ENCODE measurements at regions not wholly inside any gene's neighbourhood (a gene's known extent, or its start where the extent isn't known, plus 50 kb on each side); places are given as distances from the start of the nearest gene placed in this dataset.

GRCh38 chr2:67883316-67884087 is 179.3 kb downstream of the C1D start:
- 42 to 64% (median 52%) methylated on average over 3 of the region's 3 CpGs for WGBS, 3 donors
- DNase-seq (peak in 1 of 2 donors; percentile 25), FAIRE-seq (no peak)
- no peaks in the 10 kb centered on the region for H3K9me3 ChIP-seq (ENCODE audit: control insufficient read depth in 2 of 2, insufficient read depth in 1 of 2, low read depth in 1 of 2, low read length in 1 of 2)
- H3K4me1 ChIP-seq (ENCODE audit: control insufficient read depth in 3 of 3, insufficient read depth in 2 of 3, low read depth in 1 of 3, low read length in 2 of 3), result peaks cover 0 to 3% (median 0%) of the 10 kb centered on the region in 3 donors
- H3K27ac ChIP-seq (ENCODE audit: low read depth in 1 of 3, low read length in 2 of 3), result no peak overlapping the region
- no peak overlapping the region for H3K4me3 ChIP-seq (ENCODE audit: low read depth in 1 of 3, low read length in 3 of 3)
- no peaks in the 10 kb centered on the region for H3K27me3 ChIP-seq (ENCODE audit: control insufficient read depth in 3 of 3, insufficient read depth in 3 of 3, low read length in 3 of 3)
- H3K36me3 ChIP-seq (ENCODE audit: control insufficient read depth in 3 of 3, insufficient read depth in 2 of 3, low read depth in 1 of 3, low read length in 3 of 3), result no peaks in the 10 kb centered on the region

GRCh38 chr2:67888351-67889005 is 174.3 kb downstream of the C1D start:
- no peaks in the 10 kb centered on the region for H3K27me3 ChIP-seq (ENCODE audit: control insufficient read depth in 3 of 3, insufficient read depth in 3 of 3, low read length in 3 of 3)
- no peak overlapping the region for H3K4me3 ChIP-seq (ENCODE audit: low read depth in 1 of 3, low read length in 3 of 3)
- no peaks in the 10 kb centered on the region for H3K9me3 ChIP-seq (ENCODE audit: control insufficient read depth in 2 of 2, insufficient read depth in 1 of 2, low read depth in 1 of 2, low read length in 1 of 2)
- DNase-seq (no peak), FAIRE-seq (no peak)
- H3K27ac ChIP-seq (ENCODE audit: low read depth in 1 of 3, low read length in 2 of 3), result no peak overlapping the region
- peaks cover 0 to 22% (median 0%) of the 10 kb centered on the region in 3 donors for H3K4me1 ChIP-seq (ENCODE audit: control insufficient read depth in 3 of 3, insufficient read depth in 2 of 3, low read depth in 1 of 3, low read length in 2 of 3)
- no peaks in the 10 kb centered on the region for H3K36me3 ChIP-seq (ENCODE audit: control insufficient read depth in 3 of 3, insufficient read depth in 2 of 3, low read depth in 1 of 3, low read length in 3 of 3)

GRCh38 chr2:67889056-67889455 is 173.7 kb downstream of the C1D start:
- Histone ChIP-seq H3K27me3 (ENCODE audit: control insufficient read depth in 3 of 3, insufficient read depth in 3 of 3, low read length in 3 of 3) (no peaks in the 10 kb centered on the region), H3K36me3 (ENCODE audit: control insufficient read depth in 3 of 3, insufficient read depth in 2 of 3, low read depth in 1 of 3, low read length in 3 of 3) (no peaks in the 10 kb centered on the region), H3K4me3 (ENCODE audit: low read depth in 1 of 3, low read length in 3 of 3) (no peak overlapping the region), H3K9me3 (ENCODE audit: control insufficient read depth in 2 of 2, insufficient read depth in 1 of 2, low read depth in 1 of 2, low read length in 1 of 2) (peaks cover 0 to 2% of the 10 kb centered on the region in 2 donors), H3K4me1 (ENCODE audit: control insufficient read depth in 3 of 3, insufficient read depth in 2 of 3, low read depth in 1 of 3, low read length in 2 of 3) (peaks cover 0 to 28% (median 0%) of the 10 kb centered on the region in 3 donors), H3K27ac (ENCODE audit: low read depth in 1 of 3, low read length in 2 of 3) (no peak overlapping the region)
- FAIRE-seq (no peak), DNase-seq (no peak)
- WGBS, 3 donors, result 83 to 92% (median 90%) methylated on average over 2 of the region's 2 CpGs

- H3K4me3 ChIP-seq (ENCODE audit: low read depth in 1 of 3, low read length in 3 of 3), result no peak overlapping the region
- H3K27me3 ChIP-seq (ENCODE audit: control insufficient read depth in 3 of 3, insufficient read depth in 3 of 3, low read length in 3 of 3), result no peaks in the 10 kb centered on the region
- no peaks in the 10 kb centered on the region for H3K36me3 ChIP-seq (ENCODE audit: control insufficient read depth in 3 of 3, insufficient read depth in 2 of 3, low read depth in 1 of 3, low read length in 3 of 3)
- H3K4me1 ChIP-seq (ENCODE audit: control insufficient read depth in 3 of 3, insufficient read depth in 2 of 3, low read depth in 1 of 3, low read length in 2 of 3), result peaks cover 0 to 36% (median 0%) of the 10 kb centered on the region in 3 donors
- FAIRE-seq (no peak), DNase-seq (peak; percentile 80 to 81)
- whole genome bisulfite sequencing, 3 donors, result 23 to 74% (median 35%) methylated on average over 1 of the region's 1 CpG
- H3K27ac ChIP-seq (ENCODE audit: low read depth in 1 of 3, low read length in 2 of 3), result peak overlapping the region in 1 of 3 donors; percentile 1
- H3K9me3 ChIP-seq (ENCODE audit: control insufficient read depth in 2 of 2, insufficient read depth in 1 of 2, low read depth in 1 of 2, low read length in 1 of 2), result peaks cover 0 to 6% of the 10 kb centered on the region in 2 donors
These were observed 171.2 kb downstream of the C1D start for GRCh38 chr2:67891642-67892041.

- FAIRE-seq, result no peak
- H3K9me3 ChIP-seq (ENCODE audit: control insufficient read depth in 2 of 2, insufficient read depth in 1 of 2, low read depth in 1 of 2, low read length in 1 of 2), result peaks cover 0 to 6% of the 10 kb centered on the region in 2 donors
These were observed 170.4 kb downstream of the C1D start for GRCh38 chr2:67892339-67892846.

GRCh38 chr2:67895227-67895941 is 167.4 kb downstream of the C1D start:
- DNase-seq (no peak), FAIRE-seq (no peak)
- no peak overlapping the region for H3K4me3 ChIP-seq (ENCODE audit: low read depth in 1 of 3, low read length in 3 of 3)
- H3K36me3 ChIP-seq (ENCODE audit: control insufficient read depth in 3 of 3, insufficient read depth in 2 of 3, low read depth in 1 of 3, low read length in 3 of 3), result no peaks in the 10 kb centered on the region
- H3K27me3 ChIP-seq (ENCODE audit: control insufficient read depth in 3 of 3, insufficient read depth in 3 of 3, low read length in 3 of 3), result no peaks in the 10 kb centered on the region
- peaks cover 0 to 6% of the 10 kb centered on the region in 2 donors for H3K9me3 ChIP-seq (ENCODE audit: control insufficient read depth in 2 of 2, insufficient read depth in 1 of 2, low read depth in 1 of 2, low read length in 1 of 2)
- peaks cover 0 to 32% (median 0%) of the 10 kb centered on the region in 3 donors for H3K4me1 ChIP-seq (ENCODE audit: control insufficient read depth in 3 of 3, insufficient read depth in 2 of 3, low read depth in 1 of 3, low read length in 2 of 3)
- 55 to 64% (median 61%) methylated on average over 7 of the region's 7 CpGs for WGBS, 3 donors
- no peak overlapping the region for H3K27ac ChIP-seq (ENCODE audit: low read depth in 1 of 3, low read length in 2 of 3)

More at GRCh38 chr2:67892339-67892846, 170.4 kb downstream of the C1D start:
- Histone ChIP-seq H3K4me1 (ENCODE audit: control insufficient read depth in 3 of 3, insufficient read depth in 2 of 3, low read depth in 1 of 3, low read length in 2 of 3) (peaks cover 0 to 36% (median 0%) of the 10 kb centered on the region in 3 donors), H3K36me3 (ENCODE audit: control insufficient read depth in 3 of 3, insufficient read depth in 2 of 3, low read depth in 1 of 3, low read length in 3 of 3) (no peaks in the 10 kb centered on the region), H3K27me3 (ENCODE audit: control insufficient read depth in 3 of 3, insufficient read depth in 3 of 3, low read length in 3 of 3) (no peaks in the 10 kb centered on the region), H3K27ac (ENCODE audit: low read depth in 1 of 3, low read length in 2 of 3) (peak overlapping the region in 1 of 3 donors; percentile 1), H3K4me3 (ENCODE audit: low read depth in 1 of 3, low read length in 3 of 3) (no peak overlapping the region)
- DNase-seq, result no peak
- WGBS, 3 donors, result 70 to 83% (median 80%) methylated on average over 6 of the region's 6 CpGs

- FAIRE-seq (no peak), DNase-seq (no peak)
- Histone ChIP-seq H3K36me3 (ENCODE audit: control insufficient read depth in 3 of 3, insufficient read depth in 2 of 3, low read depth in 1 of 3, low read length in 3 of 3) (no peaks in the 10 kb centered on the region), H3K4me3 (ENCODE audit: low read depth in 1 of 3, low read length in 3 of 3) (no peak overlapping the region), H3K9me3 (ENCODE audit: control insufficient read depth in 2 of 2, insufficient read depth in 1 of 2, low read depth in 1 of 2, low read length in 1 of 2) (peaks cover 0 to 13% of the 10 kb centered on the region in 2 donors), H3K27ac (ENCODE audit: low read depth in 1 of 3, low read length in 2 of 3) (no peak overlapping the region), H3K27me3 (ENCODE audit: control insufficient read depth in 3 of 3, insufficient read depth in 3 of 3, low read length in 3 of 3) (no peaks in the 10 kb centered on the region), H3K4me1 (ENCODE audit: control insufficient read depth in 3 of 3, insufficient read depth in 2 of 3, low read depth in 1 of 3, low read length in 2 of 3) (peaks cover 0 to 25% (median 0%) of the 10 kb centered on the region in 3 donors)
- WGBS, 3 donors, result 69 to 93% (median 82%) methylated on average over 8 of the region's 8 CpGs
These were observed 166.7 kb downstream of the C1D start for GRCh38 chr2:67896076-67896475.

- no peaks in the 10 kb centered on the region for H3K27me3 ChIP-seq (ENCODE audit: control insufficient read depth in 3 of 3, insufficient read depth in 3 of 3, low read length in 3 of 3)
- no peak for FAIRE-seq
- no peaks in the 10 kb centered on the region for H3K36me3 ChIP-seq (ENCODE audit: control insufficient read depth in 3 of 3, insufficient read depth in 2 of 3, low read depth in 1 of 3, low read length in 3 of 3)
- H3K4me3 ChIP-seq (ENCODE audit: low read depth in 1 of 3, low read length in 3 of 3), result no peak overlapping the region
- 73 to 86% (median 82%) methylated on average over 2 of the region's 2 CpGs for WGBS, 3 donors
- no peak for DNase-seq
- peaks cover 0 to 17% of the 10 kb centered on the region in 2 donors for H3K9me3 ChIP-seq (ENCODE audit: control insufficient read depth in 2 of 2, insufficient read depth in 1 of 2, low read depth in 1 of 2, low read length in 1 of 2)
- no peak overlapping the region for H3K27ac ChIP-seq (ENCODE audit: low read depth in 1 of 3, low read length in 2 of 3)
- peaks cover 0 to 24% (median 0%) of the 10 kb centered on the region in 3 donors for H3K4me1 ChIP-seq (ENCODE audit: control insufficient read depth in 3 of 3, insufficient read depth in 2 of 3, low read depth in 1 of 3, low read length in 2 of 3)
These were observed 166.3 kb downstream of the C1D start for GRCh38 chr2:67896476-67896875.

Measured in small intestine (tissue), 7 donors.